H1 (cell line): ENCODE measurements at regions not wholly inside any gene's neighbourhood (a gene's known extent, or its start where the extent isn't known, plus 50 kb on each side); places are given as distances from the start of the nearest gene placed in this dataset.

Experiments
- CTCF ChIA-PET: fragments of 300-600 bp; sonication (Branson Sonifier 250); formaldehyde crosslinking; loops from one replicate; lab custom pipeline; 2021; ENCODE audit not compliant: partially characterized antibody; lab: Charles Lee
- POLR2A ChIA-PET: fragments of 300-600 bp; sonication (Branson Sonifier 250); formaldehyde crosslinking; loops from one replicate; lab custom pipeline; 2021; ENCODE audit warnings: inconsistent platforms; ENCODE audit not compliant: partially characterized antibody; lab: Charles Lee
- DNase-seq, 2 experiments: peaks; one replicate each; pipeline versions ENCODE4 v3.0.0 to v3.0.0-alpha.2; 2010 to 2022; ENCODE audit warnings: low spot score in 2 of 2, low read depth in 1 of 2, mixed read lengths in 1 of 2
- FAIRE-seq: peaks from 2 replicates; lab custom pipeline; 2011; peaks lifted over from hg19 to GRCh38; lab: Jason Lieb, UNC
- H2AFZ ChIP-seq: 2 replicates; pipeline ENCODE4 v1.8.1; 2012; ENCODE audit warnings: low read length, inconsistent platforms
- H2AK5ac ChIP-seq: 2 replicates; pipeline ENCODE4 v1.6.1; 2013; ENCODE audit warnings: low read depth, low read length
- H2BK120ac ChIP-seq: replicated peaks from 2 replicates; pipeline ENCODE3; 2013; ENCODE audit warnings: low read depth, low read length, inconsistent platforms
- H2BK12ac ChIP-seq: 2 replicates; pipeline ENCODE4 v1.6.1; 2013; ENCODE audit warnings: low read depth, low read length
- H2BK15ac ChIP-seq: 2 replicates; pipeline ENCODE4 v1.6.1; 2013; ENCODE audit warnings: low read length
- H2BK20ac ChIP-seq: 2 replicates; pipeline ENCODE4 v1.6.1; 2013; ENCODE audit warnings: low read length
- H2BK5ac ChIP-seq: 2 replicates; pipeline ENCODE4 v1.6.1; 2013; ENCODE audit warnings: low read depth, low read length
- H3K14ac ChIP-seq: 2 replicates; pipeline ENCODE4 v1.6.1; 2013; ENCODE audit warnings: inconsistent platforms; ENCODE audit not compliant: insufficient read length
- H3K18ac ChIP-seq: 2 replicates; pipeline ENCODE4 v1.6.1; 2013; ENCODE audit warnings: low read length; ENCODE audit errors: extremely low read depth
- H3K23ac ChIP-seq: 2 replicates; pipeline ENCODE4 v1.6.1; 2013; ENCODE audit warnings: inconsistent platforms; ENCODE audit not compliant: insufficient read length
- H3K23me2 ChIP-seq: 2 replicates; pipeline ENCODE4 v1.6.1; 2013; ENCODE audit warnings: low read depth, low read length
- H3K27ac ChIP-seq: 2 replicates; pipeline ENCODE4 v1.6.1; 2011; ENCODE audit warnings: low read depth, low read length, inconsistent platforms
- H3K27me3 ChIP-seq, 4 experiments: replicated peaks in 1 of 4; 1 replicate in 1 of 4; 2 replicates in 3 of 4; pipeline versions ENCODE4 v1.6.1 to v1.8.1; 2011 to 2013; ENCODE audit warnings: low read length in 3 of 4, mild to moderate bottlenecking in 3 of 4, inconsistent platforms in 2 of 4, mixed read lengths in 2 of 4, moderate library complexity in 1 of 4; ENCODE audit not compliant: control insufficient read depth in 3 of 4, insufficient read depth in 3 of 4; ENCODE audit errors: extremely low read depth in 1 of 4
- H3K36me3 ChIP-seq, 4 experiments: 2 replicates each; pipeline versions ENCODE4 v1.6.1 to v1.8.1; 2011 to 2013; ENCODE audit warnings: mild to moderate bottlenecking in 4 of 4, low read length in 3 of 4, moderate library complexity in 2 of 4, control low read depth in 1 of 4, inconsistent platforms in 1 of 4; ENCODE audit not compliant: insufficient read depth in 4 of 4, control insufficient read depth in 2 of 4
- H3K4ac ChIP-seq: replicated peaks from 2 replicates; pipeline ENCODE3; 2013; ENCODE audit warnings: low read length, low read depth, mixed read lengths, inconsistent platforms; ENCODE audit not compliant: insufficient read length
- H3K4me1 ChIP-seq, 4 experiments: replicated peaks in 1 of 4; 1 replicate in 1 of 4; 2 replicates in 3 of 4; pipeline versions ENCODE4 v1.6.1 to v1.8.1; 2011 to 2013; ENCODE audit warnings: low read length in 3 of 4, inconsistent platforms in 2 of 4, mixed read lengths in 1 of 4; ENCODE audit not compliant: insufficient read depth in 4 of 4, control insufficient read depth in 3 of 4
- H3K4me2 ChIP-seq, 2 experiments: 2 replicates each; pipeline versions ENCODE4 v1.6.1 to v1.8.1; 2011 to 2013; ENCODE audit warnings: low read depth in 2 of 2, low read length in 2 of 2, control low read depth in 1 of 2, inconsistent platforms in 1 of 2, mild to moderate bottlenecking in 1 of 2; ENCODE audit not compliant: insufficient read depth in 1 of 2
- H3K4me3 ChIP-seq, 4 experiments: fragments of 200-600, 300-600 bp in 1 of 4; sonication (generic), shearing (Covaris generic), sonication (Bioruptor Twin) in 1 of 4; 2 replicates each; pipeline versions ENCODE4 v1.5.1 to v1.8.1; 2011 to 2016; ENCODE audit warnings: low read length in 4 of 4, low read depth in 3 of 4, control low read depth in 2 of 4, inconsistent platforms in 2 of 4, mild to moderate bottlenecking in 2 of 4, mixed read lengths in 1 of 4, moderate library complexity in 1 of 4; ENCODE audit not compliant: insufficient read depth in 2 of 4; ENCODE audit errors: extremely low read depth in 1 of 4
- H3K56ac ChIP-seq: replicated peaks from 2 replicates; pipeline ENCODE3; 2013; ENCODE audit warnings: low read depth, mild to moderate bottlenecking, mixed read lengths, low read length, inconsistent platforms; ENCODE audit not compliant: insufficient read length
- H3K79me1 ChIP-seq: 2 replicates; pipeline ENCODE4 v1.6.1; 2013; ENCODE audit warnings: low read depth, low read length, control low read depth
- H3K79me2 ChIP-seq, 2 experiments: 2 replicates each; pipeline versions ENCODE4 v1.6.1 to v1.8.1; 2012 to 2013; ENCODE audit warnings: low read length in 2 of 2, mild to moderate bottlenecking in 2 of 2, inconsistent platforms in 1 of 2; ENCODE audit not compliant: insufficient read depth in 2 of 2, control insufficient read depth in 1 of 2
- H3K9ac ChIP-seq, 4 experiments: replicated peaks in 1 of 4; 1 replicate in 1 of 4; 2 replicates in 3 of 4; pipeline versions ENCODE4 v1.6.1 to v1.8.1; 2011 to 2013; ENCODE audit warnings: low read depth in 3 of 4, low read length in 3 of 4, control low read depth in 2 of 4, mild to moderate bottlenecking in 2 of 4, moderate library complexity in 2 of 4, inconsistent platforms in 1 of 4; ENCODE audit errors: extremely low read depth in 1 of 4
- H3K9me3 ChIP-seq, 2 experiments: 2 replicates each; pipeline versions ENCODE4 v1.6.1 to v1.8.1; 2012 to 2013; ENCODE audit warnings: mild to moderate bottlenecking in 2 of 2, moderate library complexity in 2 of 2, control low read depth in 1 of 2, inconsistent platforms in 1 of 2, low read depth in 1 of 2, low read length in 1 of 2, mixed read lengths in 1 of 2; ENCODE audit not compliant: insufficient read depth in 2 of 2
- H4K20me1 ChIP-seq, 2 experiments: replicated peaks in 1 of 2; 2 replicates each; pipeline versions ENCODE3 to v1.8.1; 2011 to 2013; ENCODE audit warnings: inconsistent platforms in 2 of 2, low read length in 2 of 2, mild to moderate bottlenecking in 1 of 2; ENCODE audit not compliant: insufficient read depth in 2 of 2, control insufficient read depth in 1 of 2
- H4K5ac ChIP-seq: 2 replicates; pipeline ENCODE4 v1.6.1; 2013; ENCODE audit warnings: low read length, low read depth, mixed read lengths, inconsistent platforms; ENCODE audit not compliant: insufficient read length
- H4K8ac ChIP-seq: 2 replicates; pipeline ENCODE4 v1.8.0; 2013; ENCODE audit warnings: mild to moderate bottlenecking, moderate library complexity, low read length, inconsistent platforms; ENCODE audit not compliant: insufficient read depth; ENCODE audit errors: extremely low read depth
- H4K91ac ChIP-seq: replicated peaks from 2 replicates; pipeline ENCODE3; 2013; ENCODE audit warnings: low read length, mixed read lengths, inconsistent platforms; ENCODE audit not compliant: insufficient read length
- BRCA1 ChIP-seq: IDR thresholded peaks from 2 replicates; pipeline ENCODE4 v1.6.1; 2012; ENCODE audit warnings: low read depth, low read length, improper control_type of control experiment
- CBX8 ChIP-seq: fragments of 300-800, 300-1000 bp; sonication (generic); IDR thresholded peaks from 2 replicates; pipeline ENCODE4 v1.7.1; 2016; ENCODE audit warnings: low read depth, low read length, borderline replicate concordance
- CTBP2 ChIP-seq: IDR thresholded peaks from 2 replicates; pipeline ENCODE4 v1.7.0; 2011; ENCODE audit warnings: borderline replicate concordance, mild to moderate bottlenecking, moderate library complexity, mixed read lengths, low read length; ENCODE audit not compliant: insufficient read depth, insufficient read length
- EZH2 ChIP-seq: fragments of 200-600 bp; sonication (generic); IDR thresholded peaks from 2 replicates; pipeline ENCODE4 v1.7.1; 2012; ENCODE audit warnings: low read depth, mild to moderate bottlenecking, moderate library complexity, low read length, inconsistent platforms; ENCODE audit not compliant: severe bottlenecking
- SIX5 ChIP-seq: IDR thresholded peaks from 2 replicates; pipeline ENCODE4 v1.6.1; 2011; ENCODE audit warnings: mild to moderate bottlenecking, low read depth, low read length
- SP2 ChIP-seq: IDR thresholded peaks from 2 replicates; pipeline ENCODE4 v1.6.1; 2012; ENCODE audit warnings: mild to moderate bottlenecking, low read length, inconsistent platforms
- TBP ChIP-seq: IDR thresholded peaks from 2 replicates; pipeline ENCODE4 v1.6.1; 2011; ENCODE audit warnings: low read depth, low read length, improper control_type of control experiment
- whole genome bisulfite sequencing, 2 experiments: shearing (Covaris generic) in 1 of 2; methylation state at CpG; one replicate each; pipeline versions ENCODE4 v1.1.6 to v1.1.7; 2013 to 2015; ENCODE audit warnings: low lambda C conversion rate in 2 of 2, mixed read lengths in 2 of 2, inconsistent platforms in 1 of 2, low coverage in 1 of 2, missing lambda C conversion rate in 1 of 2; ENCODE audit not compliant: insufficient replicate concordance in 2 of 2, insufficient coverage in 1 of 2, insufficient read length in 1 of 2; ENCODE audit errors: extremely low coverage in 1 of 2, missing lambda C conversion rate in 1 of 2; 5-methylcytosine and 5-hydroxymethylcytosine counted together

DNA sequence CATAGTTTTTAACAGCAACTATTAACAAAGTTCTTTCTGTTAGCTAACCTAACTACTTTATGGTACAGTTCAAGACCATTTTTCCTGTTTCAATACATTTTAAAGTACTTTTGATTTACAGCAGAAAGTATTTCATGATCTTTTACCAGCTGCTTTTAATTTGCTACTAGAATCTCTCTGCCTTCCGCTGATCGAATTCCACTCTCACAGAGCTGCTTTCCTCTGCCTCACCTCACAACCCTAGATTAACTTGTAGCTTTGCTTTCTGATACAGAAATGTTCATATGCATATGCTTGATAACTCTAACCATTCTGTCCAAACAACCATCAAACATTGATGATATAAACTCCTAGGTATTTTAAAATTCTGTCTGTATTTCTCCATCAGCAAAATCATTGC is 463.2 kb upstream of the ZEB2 start:
- Histone ChIP-seq H3K27ac (no peak overlapping the region), H3K18ac (no peak overlapping the region), H3K4me2 (no peak overlapping the region), H3K4ac (no peak overlapping the region), H3K4me3 (no peak overlapping the region), H2BK12ac (no peak overlapping the region), H2BK15ac (no peak overlapping the region), H2BK5ac (no peak overlapping the region), H3K9me3 (peaks cover 7% of the 10 kb centered on the region in 2 experiments; a peak in 2 of 4 replicates), H3K27me3 (no peaks in the 10 kb centered on the region), H3K36me3 (peaks cover 0 to 4% (median 0%) of the 10 kb centered on the region in 4 experiments; a peak in 2 of 8 replicates), H3K14ac (no peak overlapping the region), H2AFZ (no peak overlapping the region), H4K8ac (no peak overlapping the region), H2AK5ac (no peak overlapping the region), H4K91ac (no peak overlapping the region), H3K4me1 (no peaks in the 10 kb centered on the region), H3K23ac (no peak overlapping the region), H2BK120ac (no peak overlapping the region), H3K23me2 (no peaks in the 10 kb centered on the region), H2BK20ac (no peak overlapping the region), H3K79me1 (no peaks in the 10 kb centered on the region), H4K5ac (no peak overlapping the region), H3K9ac (no peak overlapping the region), H3K79me2 (no peaks in the 10 kb centered on the region), H4K20me1 (no peaks in the 10 kb centered on the region), H3K56ac (no peak overlapping the region)
- DNase-seq (no peak), FAIRE-seq (no peak)
- TF ChIP-seq EZH2 (no peak), BRCA1 (no peak), SP2 (no peak), SIX5 (no peak), CTBP2 (no peak), TBP (no peak), CBX8 (no peak)
- POLR2A ChIA-PET: no interaction called here
- CTCF ChIA-PET: interaction anchor here (0.5 to 1.8 kb wide), 2 partner anchors 9 to 1838 kb away, joined by 3 to 5 read pairs; no protein-coding TSS in a partner anchor
- WGBS, 2 experiments: 86% methylated on average over 2 of the region's 2 CpGs; no CpG with 5 or more reads in 1 of the 2 experiments
